GM10266 (cell line): ENCODE measurements at regions not wholly inside any gene's neighbourhood (a gene's known extent, or its start where the extent isn't known, plus 50 kb on each side); places are given as distances from the start of the nearest gene placed in this dataset.

Experiments used
- DNase-seq: peaks from one replicate; pipeline ENCODE4 v3.0.0; 2012; ENCODE audit errors: extremely low spot score
- TF ChIP-seq, protein P1 (sequence below): IDR thresholded peaks from 2 replicates; pipeline ENCODE4 v1.5.1; 2012; ENCODE audit warnings: mild to moderate bottlenecking, low read depth; ENCODE audit not compliant: control insufficient read depth, insufficient read depth; ENCODE audit errors: missing control alignments

GRCh38 chr2:145421841-145422240 lies 901.9 kb upstream of the ZEB2 start:
- no peak for DNase-seq
- TF ChIP-seq, protein P1, sequence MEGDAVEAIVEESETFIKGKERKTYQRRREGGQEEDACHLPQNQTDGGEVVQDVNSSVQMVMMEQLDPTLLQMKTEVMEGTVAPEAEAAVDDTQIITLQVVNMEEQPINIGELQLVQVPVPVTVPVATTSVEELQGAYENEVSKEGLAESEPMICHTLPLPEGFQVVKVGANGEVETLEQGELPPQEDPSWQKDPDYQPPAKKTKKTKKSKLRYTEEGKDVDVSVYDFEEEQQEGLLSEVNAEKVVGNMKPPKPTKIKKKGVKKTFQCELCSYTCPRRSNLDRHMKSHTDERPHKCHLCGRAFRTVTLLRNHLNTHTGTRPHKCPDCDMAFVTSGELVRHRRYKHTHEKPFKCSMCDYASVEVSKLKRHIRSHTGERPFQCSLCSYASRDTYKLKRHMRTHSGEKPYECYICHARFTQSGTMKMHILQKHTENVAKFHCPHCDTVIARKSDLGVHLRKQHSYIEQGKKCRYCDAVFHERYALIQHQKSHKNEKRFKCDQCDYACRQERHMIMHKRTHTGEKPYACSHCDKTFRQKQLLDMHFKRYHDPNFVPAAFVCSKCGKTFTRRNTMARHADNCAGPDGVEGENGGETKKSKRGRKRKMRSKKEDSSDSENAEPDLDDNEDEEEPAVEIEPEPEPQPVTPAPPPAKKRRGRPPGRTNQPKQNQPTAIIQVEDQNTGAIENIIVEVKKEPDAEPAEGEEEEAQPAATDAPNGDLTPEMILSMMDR: no peak

- TF ChIP-seq, protein P1: no peak
- no peak for DNase-seq
These were observed 896.7 kb upstream of the ZEB2 start for GRCh38 chr2:145416640-145417039.

DNA sequence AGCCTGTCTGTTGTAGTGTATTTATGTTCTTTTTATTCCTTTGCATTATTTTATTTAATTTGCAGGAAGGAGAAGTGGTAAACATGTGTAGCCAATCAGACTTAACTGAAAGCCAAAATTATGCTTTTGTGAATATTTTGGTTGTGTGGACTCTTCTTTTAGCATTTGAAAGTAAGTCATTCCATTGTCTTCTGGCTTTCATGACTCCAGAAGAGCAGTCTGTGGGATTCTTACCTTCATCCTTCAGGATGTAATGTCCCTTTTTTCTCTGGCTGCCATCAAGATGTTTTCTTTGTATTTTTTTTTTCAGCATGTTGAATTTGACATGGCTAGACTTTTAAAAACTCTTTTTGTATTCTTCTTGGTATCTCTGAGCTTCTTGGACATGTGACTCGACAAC lies 895.2 kb upstream of the ZEB2 start:
- DNase-seq: no peak
- TF ChIP-seq, protein P1: no peak

DNA sequence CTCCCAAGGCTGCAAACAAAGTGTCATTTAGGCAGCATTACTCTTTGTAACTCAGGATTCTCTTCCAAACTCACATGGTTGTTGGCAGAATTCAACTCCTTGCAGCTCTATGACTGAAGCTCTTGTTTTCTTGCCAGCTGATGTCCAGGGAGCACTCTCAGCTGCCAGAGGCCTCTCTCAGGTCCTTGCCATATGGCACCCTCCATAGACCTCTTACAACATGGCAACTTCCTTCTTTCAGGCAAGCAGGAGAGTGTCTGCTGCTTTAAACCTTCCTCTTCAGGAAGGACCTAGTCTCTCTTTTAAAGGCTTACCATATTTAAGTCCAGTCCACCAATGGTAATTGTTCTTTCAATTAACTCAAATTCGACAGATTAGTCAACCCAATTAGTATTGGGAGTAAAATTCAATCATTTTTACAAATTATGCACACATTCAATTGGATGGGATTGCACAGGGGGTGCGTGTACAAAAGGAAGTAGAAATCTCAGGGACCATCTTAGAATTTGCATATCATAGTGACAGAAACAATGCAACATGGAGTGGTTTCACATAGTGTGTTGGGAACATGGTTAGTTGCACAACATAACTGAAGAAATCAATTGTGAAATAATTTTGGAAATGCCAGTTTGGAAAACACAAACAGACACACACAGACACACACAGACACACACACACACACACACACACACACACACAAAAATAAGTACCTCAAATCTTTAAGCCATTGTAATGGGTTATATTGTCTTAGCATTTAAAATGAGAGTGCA lies 893.5 kb upstream of the ZEB2 start:
- no peak for DNase-seq

DNA sequence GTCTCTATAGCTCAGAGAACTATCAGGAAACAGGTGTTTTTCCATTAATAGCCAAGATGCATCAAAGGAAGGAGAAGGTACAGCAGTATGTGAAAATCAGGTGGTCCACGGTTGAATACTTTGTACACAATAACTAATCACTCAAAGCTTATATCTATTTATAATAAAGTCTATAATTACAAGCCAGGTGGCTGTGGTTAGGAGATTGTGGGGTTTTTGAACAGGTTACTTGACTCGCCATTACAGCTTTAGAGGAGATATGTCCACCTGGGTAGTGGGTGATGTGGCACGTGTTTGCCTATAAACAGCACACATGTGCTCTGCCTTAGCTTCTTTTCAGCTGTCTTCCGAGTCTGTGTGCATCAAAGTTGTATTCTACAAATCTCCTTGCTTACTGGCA lies 892.2 kb upstream of the ZEB2 start:
- TF ChIP-seq, protein P1: no peak
- no peak for DNase-seq

More for the DNA sequence above, 893.5 kb upstream of the ZEB2 start:
- TF ChIP-seq, protein P1: no peak

DNA sequence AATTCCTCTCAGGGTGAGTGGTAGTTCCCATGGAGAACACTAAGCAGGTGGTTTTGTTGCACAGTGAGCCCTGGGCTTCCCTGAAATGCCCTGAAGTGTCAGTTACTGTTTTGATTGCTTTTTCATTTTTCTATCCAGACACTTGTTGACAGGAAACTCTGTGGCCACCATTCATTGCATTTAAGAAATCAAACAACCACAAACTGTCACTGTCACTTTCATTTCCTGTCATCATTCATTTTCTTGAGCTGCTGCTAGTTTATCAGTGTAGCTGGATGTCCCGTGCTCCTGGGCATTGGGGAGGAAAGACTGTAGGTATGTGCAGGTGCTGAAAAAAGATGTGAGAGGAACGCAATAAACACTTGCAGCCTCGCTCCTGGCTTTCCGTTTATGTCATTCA lies 891.6 kb upstream of the ZEB2 start:
- peak; percentile 3 for DNase-seq
- TF ChIP-seq, protein P1: no peak

DNA sequence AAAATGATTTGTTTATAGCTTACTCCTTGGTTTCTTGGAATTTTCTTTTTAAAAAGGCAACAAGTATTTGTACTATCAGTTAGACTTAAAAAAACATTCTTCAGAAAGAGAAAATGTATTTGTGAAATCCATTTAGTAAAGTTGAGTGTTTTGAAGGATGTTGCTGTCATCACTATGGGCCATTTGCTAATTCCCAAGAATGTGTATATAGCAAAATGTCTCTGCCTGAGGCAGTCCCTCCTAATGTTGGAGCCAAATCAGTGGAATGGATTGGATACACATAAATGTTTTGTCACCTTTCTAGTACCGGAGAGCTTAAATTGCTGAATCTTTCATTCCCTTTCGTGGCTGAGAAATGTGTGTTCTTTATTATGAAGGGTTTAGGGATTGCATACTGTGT lies 890.2 kb upstream of the ZEB2 start:
- DNase-seq: no peak
- TF ChIP-seq, protein P1: no peak
